Kidney glomerular epithelial cell (primary cell): ENCODE measurements at regions not wholly inside any gene's neighbourhood (a gene's known extent, or its start where the extent isn't known, plus 50 kb on each side); places are given as distances from the start of the nearest gene placed in this dataset.

ENCODE experiments used
- DNase-seq: peaks from one replicate; lab custom pipeline; 2025; lab: John Stamatoyannopoulos, UW

- no peak for DNase-seq
Observed at GRCh38 chr10:124286621-124287020, 132.1 kb downstream of the OAT start.

DNA sequence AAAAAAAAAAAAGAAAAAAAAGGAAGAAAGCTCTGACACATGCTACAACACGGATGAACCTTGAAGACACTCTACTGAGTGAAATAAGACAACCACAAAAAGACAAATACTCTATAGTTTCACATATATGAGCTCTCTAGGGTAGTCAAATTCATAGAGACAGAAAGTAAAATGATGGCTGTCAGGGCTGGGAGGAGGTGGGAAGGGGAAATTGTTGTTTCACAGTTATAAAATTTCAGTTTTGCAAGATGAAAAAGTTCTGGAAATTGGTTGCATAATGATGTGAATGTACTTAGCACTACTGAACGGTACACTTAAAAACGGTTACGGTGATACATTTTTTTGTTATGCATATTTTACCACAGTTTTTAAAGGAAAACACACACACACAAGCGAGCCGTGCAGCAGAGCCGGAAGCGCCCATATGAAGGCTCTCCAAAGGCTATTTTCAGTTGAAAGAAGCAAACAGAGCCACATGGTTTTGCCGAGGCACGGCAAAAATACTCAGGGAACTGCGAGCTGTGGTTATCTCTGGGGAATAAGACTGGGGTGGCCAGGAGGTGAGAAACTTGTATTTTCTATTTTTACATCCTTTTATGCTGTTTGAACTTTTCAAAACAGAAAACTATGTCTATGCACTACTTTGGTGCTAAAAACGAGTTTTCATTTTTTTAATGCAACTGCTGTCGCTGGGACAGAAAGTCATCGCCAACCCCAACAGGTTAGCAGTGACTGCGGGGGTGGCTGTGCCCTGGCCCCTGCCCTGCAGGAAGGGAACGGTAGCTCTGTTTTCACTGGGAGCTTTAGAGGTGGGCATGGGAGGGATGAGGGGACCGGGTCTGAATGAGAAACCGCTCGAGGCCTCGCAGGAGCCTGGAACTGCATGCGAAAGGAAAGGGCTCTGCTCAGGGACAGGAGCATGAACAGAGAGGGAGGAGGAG is 132.9 kb downstream of the OAT start:
- no peak for DNase-seq

DNA sequence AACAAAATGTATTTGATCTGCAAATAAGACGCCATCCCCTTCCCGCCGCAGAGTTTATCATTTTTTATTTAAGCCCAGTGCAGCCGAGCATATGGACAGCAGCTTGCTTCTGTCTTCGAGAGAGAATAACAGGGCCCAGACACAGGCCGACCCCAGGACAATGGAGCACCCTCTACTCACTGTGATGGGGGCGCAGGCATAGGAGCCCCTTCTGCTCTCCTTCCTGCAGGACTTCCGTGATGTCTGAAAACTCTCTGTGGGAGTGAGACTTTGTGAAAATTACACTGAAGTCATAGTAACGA is 134.8 kb downstream of the OAT start:
- no peak for DNase-seq

DNA sequence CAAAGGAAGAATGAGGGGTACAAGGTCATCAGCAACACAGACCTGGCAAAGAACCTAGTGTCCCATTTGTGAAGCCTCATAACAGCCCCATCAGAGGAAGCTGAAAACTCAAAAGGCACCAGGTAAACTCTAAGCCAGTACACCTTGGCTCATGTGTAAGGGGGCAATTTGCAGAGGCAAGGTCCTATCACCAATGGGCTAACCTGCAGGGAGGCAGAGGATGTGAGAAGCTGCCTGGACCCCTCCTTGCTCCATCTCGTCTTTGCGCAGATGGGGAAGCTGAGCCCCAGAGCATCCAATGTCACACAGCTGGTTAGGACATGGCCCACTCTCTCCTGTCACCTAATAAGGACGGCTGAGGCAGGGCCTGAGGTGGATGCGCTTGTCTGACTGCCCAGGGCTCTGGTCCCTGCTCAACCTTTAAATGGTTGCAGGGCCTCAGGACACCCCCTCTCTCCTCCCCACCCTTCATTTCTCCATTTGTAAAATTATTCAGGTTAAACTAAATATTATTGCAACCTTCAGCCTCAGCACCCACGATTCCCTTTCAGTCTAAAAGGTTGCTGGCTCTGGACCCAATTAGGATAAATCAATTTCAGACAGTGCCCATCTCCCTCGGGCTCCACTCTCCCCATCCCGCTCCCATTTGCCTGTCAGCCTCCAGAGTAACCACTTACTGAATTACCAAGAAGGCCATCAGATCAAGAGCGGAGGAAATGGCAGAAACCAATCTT is 135.3 kb downstream of the OAT start:
- no peak for DNase-seq

DNA sequence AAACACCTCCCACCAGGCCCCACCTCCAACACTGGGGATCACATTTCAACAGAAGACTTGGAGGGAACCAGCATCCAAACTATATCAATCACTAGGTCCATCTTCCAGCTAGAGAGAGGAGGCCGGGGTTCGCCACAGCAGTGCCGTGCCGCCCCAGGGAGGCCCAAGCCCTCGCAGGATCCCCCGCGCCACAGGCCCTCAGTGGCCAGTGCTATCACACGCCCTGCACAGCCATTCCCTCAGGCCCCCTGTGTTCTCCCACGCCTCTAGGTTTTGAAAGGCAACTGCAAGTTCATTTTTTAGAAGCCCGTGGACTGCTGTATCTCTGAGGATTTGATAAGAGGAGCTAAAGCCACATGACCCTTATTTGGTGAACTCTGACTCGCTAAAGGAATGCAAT is 136.4 kb downstream of the OAT start:
- DNase-seq = no peak

GRCh38 chr10:124281666-124282065 is 137.1 kb downstream of the OAT start:
- DNase-seq = no peak

DNA sequence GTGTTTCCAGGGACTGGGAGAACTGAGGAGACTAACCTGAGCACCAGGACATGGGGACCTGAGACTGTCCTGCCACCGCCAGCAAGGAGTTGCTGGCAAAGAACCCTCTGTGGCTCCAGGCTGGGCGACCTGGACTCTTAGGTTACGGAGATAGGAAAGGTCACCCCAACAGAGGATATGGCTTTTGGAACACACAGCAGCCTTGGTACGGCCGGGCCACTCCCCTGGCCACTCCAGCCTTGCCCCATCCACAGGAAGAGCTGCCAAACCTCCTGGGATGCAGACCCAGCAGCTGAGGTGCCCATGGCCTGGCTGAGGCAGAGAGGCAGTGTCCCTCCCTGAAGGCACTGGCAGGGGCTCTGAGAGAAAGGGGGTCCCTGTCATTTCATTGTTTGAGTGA is 137.8 kb downstream of the OAT start:
- no peak for DNase-seq

GRCh38 chr10:124279882-124280281 is 138.8 kb downstream of the OAT start:
- no peak for DNase-seq

DNA sequence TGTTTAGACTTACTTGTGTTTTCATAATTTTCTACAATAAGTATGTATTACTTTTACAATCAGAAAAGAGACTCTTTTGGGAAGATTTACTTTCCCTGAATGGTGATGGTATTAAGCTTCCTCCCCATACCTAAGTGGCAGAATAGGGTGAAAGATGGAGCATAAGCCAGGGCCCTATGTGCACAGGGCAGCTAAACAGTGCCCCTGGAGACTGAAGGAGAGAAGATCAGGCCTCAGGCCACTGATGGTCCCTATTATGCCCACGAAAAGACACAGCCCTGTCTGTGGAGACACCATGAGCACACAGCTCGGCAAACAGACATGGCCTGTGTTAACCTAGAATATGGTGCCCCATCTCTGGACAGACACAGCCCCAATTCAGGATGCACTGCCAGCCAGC is 139.4 kb downstream of the OAT start:
- DNase-seq = no peak

DNA sequence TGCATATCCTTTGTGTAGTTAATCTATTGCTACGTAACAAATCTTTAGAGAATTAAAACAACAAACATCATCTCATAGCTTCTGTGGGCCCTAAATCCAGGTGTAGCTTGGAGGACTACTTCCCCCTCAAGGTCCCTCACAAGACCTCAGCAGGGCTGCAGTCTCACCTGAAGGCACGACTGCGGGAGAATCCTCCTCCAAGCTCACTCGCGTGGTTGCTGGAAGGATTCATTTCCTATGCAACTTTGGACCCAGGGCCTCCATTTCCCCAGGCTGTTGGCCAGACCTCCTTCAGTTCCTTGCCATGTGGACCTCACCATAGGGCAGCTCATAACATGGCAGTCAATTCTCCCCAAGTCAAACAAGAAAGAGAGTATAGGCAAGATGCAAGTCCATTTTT is 140.4 kb downstream of the OAT start:
- no peak for DNase-seq

DNA sequence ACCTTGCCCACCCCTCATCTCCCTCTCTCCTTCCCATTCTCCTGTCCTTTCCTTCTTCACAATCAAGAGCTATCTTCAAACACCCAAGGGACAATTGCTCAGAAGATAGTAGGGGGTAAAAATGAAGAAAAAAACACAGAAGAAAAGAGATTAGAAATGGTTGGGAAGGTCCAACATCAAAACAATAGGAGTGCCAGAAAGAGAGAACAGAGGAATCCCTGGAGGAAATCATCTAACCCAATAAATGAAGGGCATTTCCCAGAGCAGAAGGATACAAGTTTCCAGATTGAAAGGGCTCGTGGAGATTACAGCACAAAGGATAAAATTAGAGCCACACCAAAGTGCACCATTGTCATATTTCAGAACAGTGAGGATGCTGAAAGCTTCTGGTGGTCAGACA is 145.6 kb downstream of the OAT start:
- no peak for DNase-seq

DNA sequence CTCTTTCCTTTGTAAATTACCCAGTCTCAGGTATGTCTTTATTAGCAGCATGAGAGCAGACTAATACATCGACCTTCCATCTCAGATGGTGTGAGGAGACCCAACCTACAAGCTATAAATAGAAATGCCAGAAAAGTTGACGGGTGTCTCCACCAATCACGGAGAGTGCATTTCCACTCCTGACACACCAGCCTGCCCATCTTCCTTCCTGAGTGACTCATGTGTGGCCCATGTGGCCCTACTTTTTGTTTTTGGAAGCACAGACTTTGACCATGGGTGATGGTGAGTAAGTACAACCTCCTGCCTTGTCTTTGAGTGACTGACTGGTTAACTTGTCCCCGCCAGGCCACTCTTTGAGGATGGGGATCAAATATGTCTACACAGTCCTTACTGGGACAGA is 147.0 kb downstream of the OAT start:
- no peak for DNase-seq

GRCh38 chr10:124270530-124271327 is 148.0 kb downstream of the OAT start:
- no peak for DNase-seq

- no peak for DNase-seq
Observed at GRCh38 chr10:124268976-124269375, 149.7 kb downstream of the OAT start.

- no peak for DNase-seq
Observed at GRCh38 chr10:124267911-124268549, 150.7 kb downstream of the OAT start.

- no peak for DNase-seq
Observed at GRCh38 chr10:124267231-124267885, 151.4 kb downstream of the OAT start.

DNA sequence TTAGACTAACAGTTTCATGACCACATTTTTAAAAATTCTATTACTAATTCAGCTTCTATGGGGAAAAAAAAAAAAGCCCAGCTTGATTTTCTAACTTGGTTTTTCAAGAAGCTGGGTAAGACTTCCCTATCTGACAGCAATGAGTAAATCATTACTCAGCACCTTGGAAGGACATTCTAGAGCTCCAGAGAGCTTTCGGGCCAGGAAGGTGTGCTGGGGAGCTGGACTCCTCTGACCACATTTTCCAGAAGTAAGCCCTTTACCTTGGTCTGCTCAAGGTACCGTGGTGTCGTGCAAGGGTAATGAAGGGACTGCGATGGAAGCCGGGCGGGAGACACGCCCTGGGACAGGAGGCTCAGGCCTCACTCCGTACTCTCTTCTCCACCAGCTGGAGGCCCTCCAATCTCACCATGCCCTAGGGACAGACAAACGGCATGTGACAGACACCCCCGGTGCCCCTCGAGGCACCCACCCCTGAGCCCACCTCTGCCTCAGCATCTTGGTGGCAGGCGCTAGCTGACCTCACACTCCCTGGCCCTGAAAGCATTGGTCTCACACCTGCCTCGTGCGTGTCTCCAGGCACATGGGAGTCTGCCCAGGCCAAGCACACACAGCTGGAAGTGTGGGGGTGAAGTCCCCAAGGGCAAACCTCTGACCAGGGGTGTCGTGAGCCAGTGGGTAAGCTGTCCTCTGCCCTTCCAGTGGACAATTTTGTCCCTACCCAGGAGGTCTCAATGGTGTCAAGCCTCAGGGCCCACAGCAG is 152.1 kb downstream of the OAT start:
- DNase-seq = no peak

DNA sequence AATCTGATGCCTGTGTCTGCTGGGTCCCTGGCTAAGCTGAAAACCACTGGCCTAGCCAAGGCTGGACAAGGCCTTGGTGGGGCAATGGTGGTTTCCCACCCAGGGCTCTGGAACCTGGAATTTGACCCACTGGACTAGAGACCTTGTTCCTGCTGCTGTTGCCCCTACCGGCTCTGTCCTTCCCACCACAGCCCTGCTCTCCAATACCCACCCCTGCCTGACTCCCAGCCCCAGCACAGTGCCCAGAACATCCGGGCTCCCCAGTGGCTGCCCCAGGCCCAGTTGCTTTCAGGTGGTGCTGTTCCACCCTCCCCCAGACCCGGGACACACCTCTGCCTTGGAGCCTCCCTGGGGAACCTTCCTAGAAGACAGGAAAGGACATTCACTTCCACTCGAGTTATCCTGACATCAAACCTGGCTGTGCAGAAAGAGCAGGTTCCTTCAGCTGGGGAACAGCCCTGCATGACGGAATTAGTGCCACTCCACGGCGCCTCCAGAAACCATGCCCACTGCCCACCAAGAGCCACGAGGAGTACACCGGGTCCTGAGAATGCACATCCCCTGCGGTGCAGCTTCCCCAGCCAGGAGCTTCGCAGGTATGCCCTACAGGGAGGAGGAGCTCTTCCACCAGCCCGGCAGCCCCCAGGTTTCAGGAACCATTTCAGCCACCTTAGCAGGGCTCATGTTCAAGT is 152.8 kb downstream of the OAT start:
- no peak for DNase-seq

DNA sequence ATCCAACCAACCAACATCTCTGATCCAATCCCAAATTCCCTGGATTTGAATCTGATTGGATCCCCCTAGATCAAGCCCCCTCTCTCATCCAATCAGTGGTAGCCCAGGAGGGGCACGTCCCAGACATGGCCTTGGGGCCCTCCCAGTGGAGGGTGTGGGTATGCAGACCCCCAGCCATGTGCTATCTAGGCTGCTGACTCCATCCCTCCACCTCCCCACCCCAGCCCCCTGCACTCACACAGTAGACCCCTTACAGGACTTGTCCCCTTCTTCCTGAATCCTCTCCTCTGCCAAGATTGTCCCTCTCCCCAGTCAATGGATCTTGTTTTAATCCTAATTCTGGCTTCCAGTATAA is 153.4 kb downstream of the OAT start:
- no peak for DNase-seq

- no peak for DNase-seq
Observed at GRCh38 chr10:124264711-124265390, 153.9 kb downstream of the OAT start.
